Type B pancreatic cell (in vitro differentiated cells): ENCODE measurements at regions not wholly inside any gene's neighbourhood (a gene's known extent, or its start where the extent isn't known, plus 50 kb on each side); places are given as distances from the start of the nearest gene placed in this dataset.
A peak's percentile ranks its signal among the peaks of the same experiment; 100 is the strongest.

Experiments used
- DNase-seq: peaks from one replicate; pipeline ENCODE4 v3.0.0; 2021; ENCODE audit warnings: mixed read lengths; ENCODE audit not compliant: unreplicated experiment; ENCODE audit errors: extremely low spot score
- H3K27ac Mint-ChIP-seq: 2 replicates; pipeline ENCODE4 v1.8.0; 2021; ENCODE audit warnings: mild to moderate bottlenecking, mixed read lengths
- H3K27me3 Mint-ChIP-seq: 2 replicates; pipeline ENCODE4 v1.8.0; 2021; ENCODE audit warnings: mixed read lengths
- H3K36me3 Mint-ChIP-seq: 2 replicates; pipeline ENCODE4 v1.8.0; 2021; ENCODE audit warnings: mixed read lengths
- H3K4me1 Mint-ChIP-seq: one replicate; pipeline ENCODE4 v1.8.0; 2021; ENCODE audit warnings: mixed read lengths; ENCODE audit not compliant: unreplicated experiment
- H3K4me3 Mint-ChIP-seq: 2 replicates; pipeline ENCODE4 v1.8.0; 2021; ENCODE audit warnings: mild to moderate bottlenecking, mixed read lengths
- H3K9me3 Mint-ChIP-seq: 2 replicates; pipeline ENCODE4 v1.8.0; 2021; ENCODE audit warnings: mixed read lengths
- CTCF ChIP-seq: fragments of 200-600 bp; sonication (generic); conservative IDR thresholded peaks from 2 replicates; pipeline ENCODE4 v1.5.0; 2021; ENCODE audit warnings: antibody characterized with exemption, mild to moderate bottlenecking

- peaks cover 15% of the 10 kb centered on the region for H3K4me1 Mint-ChIP-seq
- no peaks in the 10 kb centered on the region for H3K27me3 Mint-ChIP-seq
- no peak overlapping the region for H3K27ac Mint-ChIP-seq
- no peak for DNase-seq
- no peak overlapping the region for H3K4me3 Mint-ChIP-seq
- no peak for TF ChIP-seq CTCF
- H3K36me3 Mint-ChIP-seq, result no peaks in the 10 kb centered on the region
- H3K9me3 Mint-ChIP-seq, result peaks cover 9% of the 10 kb centered on the region
Observed at GRCh38 chr6:148087659-148088058, 255.0 kb upstream of the SASH1 start.

GRCh38 chr6:148090326-148090725 lies 252.3 kb upstream of the SASH1 start:
- DNase-seq, result no peak
- H3K27ac Mint-ChIP-seq, result no peak overlapping the region
- no peak for TF ChIP-seq CTCF
- H3K9me3 Mint-ChIP-seq, result peaks cover 5% of the 10 kb centered on the region
- peaks cover 9% of the 10 kb centered on the region for H3K4me1 Mint-ChIP-seq
- no peaks in the 10 kb centered on the region for H3K27me3 Mint-ChIP-seq
- H3K36me3 Mint-ChIP-seq, result no peaks in the 10 kb centered on the region
- no peak overlapping the region for H3K4me3 Mint-ChIP-seq

- no peaks in the 10 kb centered on the region for H3K4me1 Mint-ChIP-seq
- H3K36me3 Mint-ChIP-seq, result no peaks in the 10 kb centered on the region
- H3K27me3 Mint-ChIP-seq, result no peaks in the 10 kb centered on the region
- H3K9me3 Mint-ChIP-seq, result peaks cover 5% of the 10 kb centered on the region
- no peak for TF ChIP-seq CTCF
- DNase-seq, result no peak
- no peak overlapping the region for H3K27ac Mint-ChIP-seq
- H3K4me3 Mint-ChIP-seq, result no peak overlapping the region
Observed at GRCh38 chr6:148091394-148091793, 251.2 kb upstream of the SASH1 start.

- TF ChIP-seq CTCF, result no peak
- no peak overlapping the region for H3K27ac Mint-ChIP-seq
- H3K4me1 Mint-ChIP-seq, result peaks cover 18% of the 10 kb centered on the region
- H3K9me3 Mint-ChIP-seq, result peaks cover 1% of the 10 kb centered on the region
- H3K4me3 Mint-ChIP-seq, result peak overlapping the region; percentile 53
- H3K36me3 Mint-ChIP-seq, result no peaks in the 10 kb centered on the region
- H3K27me3 Mint-ChIP-seq, result no peaks in the 10 kb centered on the region
- no peak for DNase-seq
Observed at GRCh38 chr6:148103436-148103835, 239.2 kb upstream of the SASH1 start.

GRCh38 chr6:148104131-148104530 lies 238.5 kb upstream of the SASH1 start:
- peaks cover 4% of the 10 kb centered on the region for H3K9me3 Mint-ChIP-seq
- DNase-seq, result no peak
- peak overlapping the region; percentile 55 for H3K4me3 Mint-ChIP-seq
- no peak for TF ChIP-seq CTCF
- no peaks in the 10 kb centered on the region for H3K36me3 Mint-ChIP-seq
- H3K27me3 Mint-ChIP-seq, result no peaks in the 10 kb centered on the region
- peak overlapping the region; percentile 60 for H3K27ac Mint-ChIP-seq
- peaks cover 18% of the 10 kb centered on the region for H3K4me1 Mint-ChIP-seq

- no peak for TF ChIP-seq CTCF
- no peak overlapping the region for H3K27ac Mint-ChIP-seq
- peaks cover 4% of the 10 kb centered on the region for H3K9me3 Mint-ChIP-seq
- no peak overlapping the region for H3K4me3 Mint-ChIP-seq
- DNase-seq, result no peak
- H3K27me3 Mint-ChIP-seq, result peaks cover 4% of the 10 kb centered on the region
- peaks cover 4% of the 10 kb centered on the region for H3K36me3 Mint-ChIP-seq
- peaks cover 28% of the 10 kb centered on the region for H3K4me1 Mint-ChIP-seq
Observed at GRCh38 chr6:148105695-148106094, 236.9 kb upstream of the SASH1 start.
